BJ (cell line): ENCODE measurements at regions not wholly inside any gene's neighbourhood (a gene's known extent, or its start where the extent isn't known, plus 50 kb on each side); places are given as distances from the start of the nearest gene placed in this dataset.

Source experiments
- CTCF ChIA-PET: fragments of 350-600 bp; formaldehyde crosslinking; extraction: SDS; loops from one replicate; lab custom pipeline; 2021; ENCODE audit warnings: antibody characterized with exemption, inconsistent platforms; lab: Yijun Ruan, JAX
- POLR2A ChIA-PET: fragments of 300-600 bp; sonication (Branson Sonifier 250); formaldehyde crosslinking; extraction: SDS; loops from one replicate; lab custom pipeline; 2021; ENCODE audit warnings: antibody characterized with exemption; lab: Charles Lee
- DNase-seq: peaks from one replicate; pipeline ENCODE4 v3.0.0-alpha.2; 2011; ENCODE audit warnings: low read depth
- H3K27me3 ChIP-seq: 2 replicates; pipeline ENCODE4 v1.6.0; 2011; ENCODE audit warnings: low read length; ENCODE audit not compliant: control insufficient read depth, insufficient read depth
- H3K36me3 ChIP-seq: 2 replicates; pipeline ENCODE4 v1.5.1; 2011; ENCODE audit warnings: low read length; ENCODE audit not compliant: control insufficient read depth, insufficient read depth
- H3K4me3 ChIP-seq: 2 replicates; pipeline ENCODE4 v1.5.1; 2011; ENCODE audit warnings: low read depth, mild to moderate bottlenecking, control low read depth, low read length
- TF ChIP-seq, protein P1 (sequence below): IDR thresholded peaks from 2 replicates; pipeline ENCODE4 v1.5.1; 2011; ENCODE audit warnings: low read depth, mild to moderate bottlenecking, control low read depth, inconsistent platforms, low read length, moderate library complexity; ENCODE audit not compliant: insufficient read depth

GRCh38 chr11:95693298-95693697 is 96.3 kb downstream of the FAM76B start:
- Histone ChIP-seq H3K4me3 (no peak overlapping the region), H3K36me3 (no peaks in the 10 kb centered on the region), H3K27me3 (no peaks in the 10 kb centered on the region; the same call in 1 of the 2 replicates)
- TF ChIP-seq, protein P1, sequence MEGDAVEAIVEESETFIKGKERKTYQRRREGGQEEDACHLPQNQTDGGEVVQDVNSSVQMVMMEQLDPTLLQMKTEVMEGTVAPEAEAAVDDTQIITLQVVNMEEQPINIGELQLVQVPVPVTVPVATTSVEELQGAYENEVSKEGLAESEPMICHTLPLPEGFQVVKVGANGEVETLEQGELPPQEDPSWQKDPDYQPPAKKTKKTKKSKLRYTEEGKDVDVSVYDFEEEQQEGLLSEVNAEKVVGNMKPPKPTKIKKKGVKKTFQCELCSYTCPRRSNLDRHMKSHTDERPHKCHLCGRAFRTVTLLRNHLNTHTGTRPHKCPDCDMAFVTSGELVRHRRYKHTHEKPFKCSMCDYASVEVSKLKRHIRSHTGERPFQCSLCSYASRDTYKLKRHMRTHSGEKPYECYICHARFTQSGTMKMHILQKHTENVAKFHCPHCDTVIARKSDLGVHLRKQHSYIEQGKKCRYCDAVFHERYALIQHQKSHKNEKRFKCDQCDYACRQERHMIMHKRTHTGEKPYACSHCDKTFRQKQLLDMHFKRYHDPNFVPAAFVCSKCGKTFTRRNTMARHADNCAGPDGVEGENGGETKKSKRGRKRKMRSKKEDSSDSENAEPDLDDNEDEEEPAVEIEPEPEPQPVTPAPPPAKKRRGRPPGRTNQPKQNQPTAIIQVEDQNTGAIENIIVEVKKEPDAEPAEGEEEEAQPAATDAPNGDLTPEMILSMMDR, result no peak
- ChIA-PET POLR2A (interaction anchor here (0.7 kb wide), 1 partner anchor 565 kb away, joined by 4 read pairs; no protein-coding TSS in a partner anchor), CTCF (interaction anchor here (1.4 to 2.7 kb wide), 3 partner anchors 12 to 192 kb away, joined by 3 to 16 read pairs (median 3); no protein-coding TSS in a partner anchor)
- no peak for DNase-seq

GRCh38 chr11:95692526-95693260 is 96.9 kb downstream of the FAM76B start:
- ChIA-PET CTCF (interaction anchor here (0.8 to 2.7 kb wide), 3 partner anchors 13 to 542 kb away, joined by 3 to 16 read pairs (median 3); no protein-coding TSS in a partner anchor), POLR2A (interaction anchor here (0.7 kb wide), 2 partner anchors 125 to 565 kb away, joined by 3 to 4 read pairs; no protein-coding TSS in a partner anchor)
- no peaks in the 10 kb centered on the region for H3K36me3 ChIP-seq
- no peaks in the 10 kb centered on the region; the same call in 1 of the 2 replicates for H3K27me3 ChIP-seq
- H3K4me3 ChIP-seq, result no peak overlapping the region
- TF ChIP-seq, protein P1, result no peak
- DNase-seq, result no peak

DNA sequence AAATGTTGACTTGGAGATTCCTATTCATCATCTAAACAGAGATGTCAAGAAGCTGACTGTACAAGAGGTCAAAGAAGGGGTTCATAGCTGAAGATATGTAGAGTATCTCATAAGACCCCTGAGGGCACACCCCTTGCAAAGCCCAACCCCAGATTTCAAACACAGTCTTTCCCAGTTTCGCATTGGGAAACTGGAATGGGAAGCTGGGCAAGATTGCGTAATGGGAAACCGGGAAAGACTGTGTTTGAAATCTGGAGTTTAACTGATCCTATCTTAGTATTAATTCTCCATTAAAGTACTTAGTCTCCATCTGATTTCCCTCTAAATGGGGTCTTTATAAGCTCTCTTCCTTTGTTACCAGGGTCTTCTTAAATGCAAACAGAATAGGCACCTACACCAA is 99.5 kb downstream of the FAM76B start:
- ChIA-PET POLR2A (no interaction called here), CTCF (no interaction called here)
- Histone ChIP-seq H3K27me3 (no peaks in the 10 kb centered on the region; the same call in 1 of the 2 replicates), H3K4me3 (no peak overlapping the region), H3K36me3 (no peaks in the 10 kb centered on the region)
- TF ChIP-seq, protein P1, result no peak
- DNase-seq, result no peak

GRCh38 chr11:95688501-95689222 is 100.9 kb downstream of the FAM76B start:
- H3K4me3 ChIP-seq, result no peak overlapping the region
- no peaks in the 10 kb centered on the region; the same call in none of the 2 replicates for H3K27me3 ChIP-seq
- TF ChIP-seq, protein P1, result no peak
- no peak for DNase-seq
- POLR2A ChIA-PET, result no interaction called here
- CTCF ChIA-PET, result no interaction called here
- H3K36me3 ChIP-seq, result no peaks in the 10 kb centered on the region

DNA sequence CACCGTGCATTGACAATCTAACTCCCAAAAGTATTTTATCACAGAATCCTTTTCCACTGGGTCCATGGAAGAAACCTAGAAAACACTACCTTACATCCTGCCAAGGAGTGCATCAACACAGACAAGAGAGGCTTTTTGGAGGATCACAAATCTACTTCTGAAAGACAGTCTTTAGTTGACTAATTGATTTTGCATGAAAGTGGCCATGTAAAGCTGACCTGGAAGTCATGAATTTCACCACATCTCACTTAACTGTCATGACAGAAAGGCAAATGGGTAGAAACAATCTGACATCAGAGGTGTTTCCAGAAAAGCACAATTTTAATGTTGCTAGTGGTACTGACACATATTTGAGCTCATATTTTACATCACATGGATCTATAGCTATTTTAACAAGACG is 101.6 kb downstream of the FAM76B start:
- H3K36me3 ChIP-seq, result no peaks in the 10 kb centered on the region
- no peak for DNase-seq
- H3K4me3 ChIP-seq, result no peak overlapping the region
- POLR2A ChIA-PET, result no interaction called here
- TF ChIP-seq, protein P1, result no peak
- no peaks in the 10 kb centered on the region; the same call in none of the 2 replicates for H3K27me3 ChIP-seq
- CTCF ChIA-PET, result no interaction called here
